ENCODE measurements at regions not wholly inside any gene's neighbourhood (a gene's known extent, or its start where the extent isn't known, plus 50 kb on each side); places are given as distances from the start of the nearest gene placed in this dataset.

- Histone ChIP-seq H3K27me3 (ENCODE audit: control insufficient read depth in 4 of 4, insufficient read depth in 4 of 4, low read length in 3 of 4) (no peaks in the 10 kb centered on the region), H3K4me3 (ENCODE audit: low read depth in 1 of 3, low read length in 3 of 3) (no peak overlapping the region), H3K27ac (ENCODE audit: low read depth in 1 of 2, low read length in 2 of 2) (no peak overlapping the region), H3K9ac (ENCODE audit: low read depth in 1 of 2, low read length in 2 of 2) (no peak overlapping the region), H3K4me1 (ENCODE audit: control insufficient read depth in 4 of 4, insufficient read depth in 4 of 4, low read length in 3 of 4) (no peaks in the 10 kb centered on the region), H3K36me3 (ENCODE audit: control insufficient read depth in 4 of 4, insufficient read depth in 3 of 4, low read depth in 1 of 4, low read length in 3 of 4) (no peaks in the 10 kb centered on the region), H3K9me3 (ENCODE audit: control insufficient read depth in 4 of 4, low read length in 3 of 4) (no peaks in the 10 kb centered on the region)
- TF ChIP-seq RAD21 (IDR thresholded peaks at IDR 0.05): no peak
- TF ChIP-seq TAF1 (conservative IDR thresholded peaks at IDR 0.05): no peak
- no peak for TF ChIP-seq JUND (IDR thresholded peaks at IDR 0.05)
- TF ChIP-seq, protein P1, sequence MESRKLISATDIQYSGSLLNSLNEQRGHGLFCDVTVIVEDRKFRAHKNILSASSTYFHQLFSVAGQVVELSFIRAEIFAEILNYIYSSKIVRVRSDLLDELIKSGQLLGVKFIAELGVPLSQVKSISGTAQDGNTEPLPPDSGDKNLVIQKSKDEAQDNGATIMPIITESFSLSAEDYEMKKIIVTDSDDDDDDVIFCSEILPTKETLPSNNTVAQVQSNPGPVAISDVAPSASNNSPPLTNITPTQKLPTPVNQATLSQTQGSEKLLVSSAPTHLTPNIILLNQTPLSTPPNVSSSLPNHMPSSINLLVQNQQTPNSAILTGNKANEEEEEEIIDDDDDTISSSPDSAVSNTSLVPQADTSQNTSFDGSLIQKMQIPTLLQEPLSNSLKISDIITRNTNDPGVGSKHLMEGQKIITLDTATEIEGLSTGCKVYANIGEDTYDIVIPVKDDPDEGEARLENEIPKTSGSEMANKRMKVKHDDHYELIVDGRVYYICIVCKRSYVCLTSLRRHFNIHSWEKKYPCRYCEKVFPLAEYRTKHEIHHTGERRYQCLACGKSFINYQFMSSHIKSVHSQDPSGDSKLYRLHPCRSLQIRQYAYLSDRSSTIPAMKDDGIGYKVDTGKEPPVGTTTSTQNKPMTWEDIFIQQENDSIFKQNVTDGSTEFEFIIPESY (IDR thresholded peaks at IDR 0.05): no peak
- no peak for TF ChIP-seq SP1 (IDR thresholded peaks at IDR 0.05)
- TF ChIP-seq FOXA2 (IDR thresholded peaks at IDR 0.05): no peak
- no peak for TF ChIP-seq HNF4G (IDR thresholded peaks at IDR 0.05)
- TF ChIP-seq ATF3 (IDR thresholded peaks at IDR 0.05): no peak
- TF ChIP-seq, protein P2, sequence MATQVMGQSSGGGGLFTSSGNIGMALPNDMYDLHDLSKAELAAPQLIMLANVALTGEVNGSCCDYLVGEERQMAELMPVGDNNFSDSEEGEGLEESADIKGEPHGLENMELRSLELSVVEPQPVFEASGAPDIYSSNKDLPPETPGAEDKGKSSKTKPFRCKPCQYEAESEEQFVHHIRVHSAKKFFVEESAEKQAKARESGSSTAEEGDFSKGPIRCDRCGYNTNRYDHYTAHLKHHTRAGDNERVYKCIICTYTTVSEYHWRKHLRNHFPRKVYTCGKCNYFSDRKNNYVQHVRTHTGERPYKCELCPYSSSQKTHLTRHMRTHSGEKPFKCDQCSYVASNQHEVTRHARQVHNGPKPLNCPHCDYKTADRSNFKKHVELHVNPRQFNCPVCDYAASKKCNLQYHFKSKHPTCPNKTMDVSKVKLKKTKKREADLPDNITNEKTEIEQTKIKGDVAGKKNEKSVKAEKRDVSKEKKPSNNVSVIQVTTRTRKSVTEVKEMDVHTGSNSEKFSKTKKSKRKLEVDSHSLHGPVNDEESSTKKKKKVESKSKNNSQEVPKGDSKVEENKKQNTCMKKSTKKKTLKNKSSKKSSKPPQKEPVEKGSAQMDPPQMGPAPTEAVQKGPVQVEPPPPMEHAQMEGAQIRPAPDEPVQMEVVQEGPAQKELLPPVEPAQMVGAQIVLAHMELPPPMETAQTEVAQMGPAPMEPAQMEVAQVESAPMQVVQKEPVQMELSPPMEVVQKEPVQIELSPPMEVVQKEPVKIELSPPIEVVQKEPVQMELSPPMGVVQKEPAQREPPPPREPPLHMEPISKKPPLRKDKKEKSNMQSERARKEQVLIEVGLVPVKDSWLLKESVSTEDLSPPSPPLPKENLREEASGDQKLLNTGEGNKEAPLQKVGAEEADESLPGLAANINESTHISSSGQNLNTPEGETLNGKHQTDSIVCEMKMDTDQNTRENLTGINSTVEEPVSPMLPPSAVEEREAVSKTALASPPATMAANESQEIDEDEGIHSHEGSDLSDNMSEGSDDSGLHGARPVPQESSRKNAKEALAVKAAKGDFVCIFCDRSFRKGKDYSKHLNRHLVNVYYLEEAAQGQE (IDR thresholded peaks at IDR 0.05): no peak
- TF ChIP-seq, protein P3, sequence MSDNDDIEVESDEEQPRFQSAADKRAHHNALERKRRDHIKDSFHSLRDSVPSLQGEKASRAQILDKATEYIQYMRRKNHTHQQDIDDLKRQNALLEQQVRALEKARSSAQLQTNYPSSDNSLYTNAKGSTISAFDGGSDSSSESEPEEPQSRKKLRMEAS (IDR thresholded peaks at IDR 0.05): no peak
- TF ChIP-seq NR2F2 (IDR thresholded peaks at IDR 0.05): no peak
- DNase-seq (ENCODE audit: low spot score): no peak
- 64% methylated on average over 1 of the region's 1 CpG for WGBS
These were observed 820.3 kb upstream of the PCDH10 start for GRCh38 chr4:132328761-132329160.

GRCh38 chr4:132330994-132331393, 818.1 kb upstream of the PCDH10 start:
- H3K4me1 ChIP-seq (ENCODE audit: control insufficient read depth in 4 of 4, insufficient read depth in 4 of 4, low read length in 3 of 4): no peaks in the 10 kb centered on the region
- no peak overlapping the region for H3K9ac ChIP-seq (ENCODE audit: low read depth in 1 of 2, low read length in 2 of 2)
- DNase-seq (ENCODE audit: low spot score): no peak
- no peaks in the 10 kb centered on the region for H3K27me3 ChIP-seq (ENCODE audit: control insufficient read depth in 4 of 4, insufficient read depth in 4 of 4, low read length in 3 of 4)
- no peak overlapping the region for H3K4me3 ChIP-seq (ENCODE audit: low read depth in 1 of 3, low read length in 3 of 3)
- H3K9me3 ChIP-seq (ENCODE audit: control insufficient read depth in 4 of 4, low read length in 3 of 4): no peaks in the 10 kb centered on the region
- no peak overlapping the region for H3K27ac ChIP-seq (ENCODE audit: low read depth in 1 of 2, low read length in 2 of 2)
- H3K36me3 ChIP-seq (ENCODE audit: control insufficient read depth in 4 of 4, insufficient read depth in 3 of 4, low read depth in 1 of 4, low read length in 3 of 4): no peaks in the 10 kb centered on the region
- WGBS: 82% methylated on average over 2 of the region's 2 CpGs
- TF ChIP-seq HNF4A (conservative IDR thresholded peaks at IDR 0.05): no peak
- no peak for TF ChIP-seq CTCF (IDR thresholded peaks at IDR 0.05; ENCODE audit: low read depth, low read length, missing input control)
- TF ChIP-seq NR2F2 (IDR thresholded peaks at IDR 0.05): no peak
- TF ChIP-seq TAF1 (conservative IDR thresholded peaks at IDR 0.05): no peak
- no peak for TF ChIP-seq FOXA1 (IDR thresholded peaks at IDR 0.05)
- no peak for TF ChIP-seq RXRA (IDR thresholded peaks at IDR 0.05)
- TF ChIP-seq, protein P1 (IDR thresholded peaks at IDR 0.05): no peak
- TF ChIP-seq FOXA2 (IDR thresholded peaks at IDR 0.05): no peak
- no peak for TF ChIP-seq RAD21 (IDR thresholded peaks at IDR 0.05)
- TF ChIP-seq HNF4G (IDR thresholded peaks at IDR 0.05): no peak
- TF ChIP-seq, protein P2 (IDR thresholded peaks at IDR 0.05): no peak
- TF ChIP-seq SP1 (IDR thresholded peaks at IDR 0.05): no peak
- no peak for TF ChIP-seq EGR1 (IDR thresholded peaks at IDR 0.05; ENCODE audit: low read depth in 2 of 2)
- TF ChIP-seq YY1 (IDR thresholded peaks at IDR 0.05): no peak
- TF ChIP-seq GABPA (IDR thresholded peaks at IDR 0.05 in 1 of 2, conservative IDR thresholded peaks at IDR 0.05 in 1 of 2): no peak
- TF ChIP-seq, protein P3 (IDR thresholded peaks at IDR 0.05): no peak

Data from liver (tissue), 8 donors.